ENCODE measurements at regions not wholly inside any gene's neighbourhood (a gene's known extent, or its start where the extent isn't known, plus 50 kb on each side); places are given as distances from the start of the nearest gene placed in this dataset.

DNA sequence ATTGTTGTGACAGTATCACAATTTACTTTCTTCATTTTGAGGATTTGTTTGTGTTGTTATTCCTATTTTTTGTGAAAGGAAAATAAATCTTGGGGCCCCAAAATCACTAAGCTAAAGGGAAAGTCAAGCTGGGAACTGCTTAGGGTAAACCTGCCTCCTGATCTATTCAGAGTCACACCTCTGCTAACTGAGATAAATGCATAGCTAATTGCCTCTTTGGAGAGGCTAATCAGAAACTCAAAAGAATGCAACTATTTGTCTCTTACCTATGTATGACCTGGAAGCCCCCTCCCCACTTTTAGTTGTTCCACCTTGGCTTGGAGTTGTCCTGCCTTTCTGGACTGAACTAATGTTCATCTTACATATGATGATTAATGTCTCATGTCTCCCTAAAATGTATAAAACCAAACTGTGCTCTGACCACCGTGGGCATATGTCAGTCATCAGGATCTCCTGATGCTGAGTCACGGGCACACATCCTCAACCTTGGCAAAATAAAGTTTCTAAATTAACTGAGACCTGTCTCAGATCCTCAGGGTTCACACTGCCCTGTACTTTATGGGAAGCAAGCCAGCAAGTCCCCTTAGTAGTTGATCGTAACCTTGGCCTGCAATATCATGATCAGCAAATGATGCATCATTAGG is 523.2 kb upstream of the GOLIM4 start:
- Histone ChIP-seq H3K4me3 (ENCODE audit: control insufficient read depth in 2 of 3, extremely low read depth in 1 of 3, insufficient read depth in 2 of 3, low read depth in 1 of 3, low read length in 3 of 3) (no peak overlapping the region), H3K27me3 (ENCODE audit: control insufficient read depth, extremely low read depth, insufficient read depth, low read length) (no peaks in the 10 kb centered on the region), H3K9me3 (ENCODE audit: control insufficient read depth, low read depth, low read length) (no peaks in the 10 kb centered on the region), H3K9ac (ENCODE audit: control insufficient read depth, extremely low read depth, insufficient read depth, low read length) (no peak overlapping the region), H3K4me2 (ENCODE audit: control insufficient read depth, extremely low read depth, insufficient read depth, low read depth, low read length) (no peak overlapping the region), H4K20me1 (ENCODE audit: control insufficient read depth, extremely low read depth, insufficient read depth, low read length) (no peaks in the 10 kb centered on the region), H2AFZ (ENCODE audit: control insufficient read depth, low read length) (no peak overlapping the region), H3K9me1 (ENCODE audit: control insufficient read depth, extremely low read depth, insufficient read depth, low read length) (no peaks in the 10 kb centered on the region), H3K4me1 (ENCODE audit: control insufficient read depth, extremely low read depth, insufficient read depth, low read length) (no peaks in the 10 kb centered on the region), H3K27ac (ENCODE audit: control insufficient read depth, insufficient read depth, low read length) (no peak overlapping the region), H3K79me2 (ENCODE audit: control insufficient read depth, insufficient read depth, low read length) (no peaks in the 10 kb centered on the region), H3K36me3 (ENCODE audit: control insufficient read depth in 2 of 2, extremely low read depth in 1 of 2, insufficient read depth in 2 of 2, low read length in 2 of 2) (no peaks in the 10 kb centered on the region)
- no peak for DNase-seq (ENCODE audit: low read depth, low spot score)
- FAIRE-seq: no peak
- dilution Hi-C loops (cut with MboI; ENCODE audit: extremely low pct_ligation_motif_present, low sequenced_read_pairs): no loop called here
- TF ChIP-seq EZH2 (IDR thresholded peaks at IDR 0.05; ENCODE audit: low read length): no peak
- TF ChIP-seq, protein P1, sequence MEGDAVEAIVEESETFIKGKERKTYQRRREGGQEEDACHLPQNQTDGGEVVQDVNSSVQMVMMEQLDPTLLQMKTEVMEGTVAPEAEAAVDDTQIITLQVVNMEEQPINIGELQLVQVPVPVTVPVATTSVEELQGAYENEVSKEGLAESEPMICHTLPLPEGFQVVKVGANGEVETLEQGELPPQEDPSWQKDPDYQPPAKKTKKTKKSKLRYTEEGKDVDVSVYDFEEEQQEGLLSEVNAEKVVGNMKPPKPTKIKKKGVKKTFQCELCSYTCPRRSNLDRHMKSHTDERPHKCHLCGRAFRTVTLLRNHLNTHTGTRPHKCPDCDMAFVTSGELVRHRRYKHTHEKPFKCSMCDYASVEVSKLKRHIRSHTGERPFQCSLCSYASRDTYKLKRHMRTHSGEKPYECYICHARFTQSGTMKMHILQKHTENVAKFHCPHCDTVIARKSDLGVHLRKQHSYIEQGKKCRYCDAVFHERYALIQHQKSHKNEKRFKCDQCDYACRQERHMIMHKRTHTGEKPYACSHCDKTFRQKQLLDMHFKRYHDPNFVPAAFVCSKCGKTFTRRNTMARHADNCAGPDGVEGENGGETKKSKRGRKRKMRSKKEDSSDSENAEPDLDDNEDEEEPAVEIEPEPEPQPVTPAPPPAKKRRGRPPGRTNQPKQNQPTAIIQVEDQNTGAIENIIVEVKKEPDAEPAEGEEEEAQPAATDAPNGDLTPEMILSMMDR (optimal IDR thresholded peaks at IDR 0.05 in 1 of 3, IDR thresholded peaks at IDR 0.05 in 1 of 3, conservative IDR thresholded peaks at IDR 0.05 in 1 of 3; ENCODE audit: extremely low read depth in 1 of 3, insufficient read depth in 2 of 3, low read length in 3 of 3): no peak

DNA sequence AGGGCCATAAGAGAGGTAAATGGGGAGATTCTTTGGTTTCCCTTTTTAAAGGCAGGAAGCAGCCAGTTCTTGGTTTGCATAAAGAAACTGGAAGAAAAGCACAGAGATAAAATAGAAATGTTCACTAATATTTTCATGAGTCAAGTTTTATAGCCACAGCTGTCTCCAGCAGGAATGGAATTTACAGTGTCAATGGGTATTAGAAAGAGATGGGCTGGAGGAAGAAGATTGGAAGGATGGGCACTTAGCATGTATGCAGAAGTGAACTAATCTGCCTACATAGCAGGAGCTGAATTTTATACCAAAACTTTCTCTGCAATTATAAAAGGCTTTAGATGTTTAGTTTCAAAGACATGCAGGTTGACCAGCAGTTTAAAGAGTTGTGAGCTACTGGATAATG is 521.9 kb upstream of the GOLIM4 start:
- no peak overlapping the region for H3K4me3 ChIP-seq (ENCODE audit: control insufficient read depth in 2 of 3, extremely low read depth in 1 of 3, insufficient read depth in 2 of 3, low read depth in 1 of 3, low read length in 3 of 3)
- H3K36me3 ChIP-seq (ENCODE audit: control insufficient read depth in 2 of 2, extremely low read depth in 1 of 2, insufficient read depth in 2 of 2, low read length in 2 of 2): no peaks in the 10 kb centered on the region
- H3K79me2 ChIP-seq (ENCODE audit: control insufficient read depth, insufficient read depth, low read length): no peaks in the 10 kb centered on the region
- no peak overlapping the region for H3K4me2 ChIP-seq (ENCODE audit: control insufficient read depth, extremely low read depth, insufficient read depth, low read depth, low read length)
- H2AFZ ChIP-seq (ENCODE audit: control insufficient read depth, low read length): no peak overlapping the region
- no peaks in the 10 kb centered on the region for H4K20me1 ChIP-seq (ENCODE audit: control insufficient read depth, extremely low read depth, insufficient read depth, low read length)
- DNase-seq (ENCODE audit: low read depth, low spot score) (no peak), FAIRE-seq (no peak)
- H3K9me3 ChIP-seq (ENCODE audit: control insufficient read depth, low read depth, low read length): no peaks in the 10 kb centered on the region
- dilution Hi-C loops (cut with MboI; ENCODE audit: extremely low pct_ligation_motif_present, low sequenced_read_pairs): no loop called here
- TF ChIP-seq EZH2 (IDR thresholded peaks at IDR 0.05; ENCODE audit: low read length): no peak
- TF ChIP-seq, protein P1 (optimal IDR thresholded peaks at IDR 0.05 in 1 of 3, IDR thresholded peaks at IDR 0.05 in 1 of 3, conservative IDR thresholded peaks at IDR 0.05 in 1 of 3; ENCODE audit: extremely low read depth in 1 of 3, insufficient read depth in 2 of 3, low read length in 3 of 3): no peak
- no peaks in the 10 kb centered on the region for H3K9me1 ChIP-seq (ENCODE audit: control insufficient read depth, extremely low read depth, insufficient read depth, low read length)
- no peaks in the 10 kb centered on the region for H3K4me1 ChIP-seq (ENCODE audit: control insufficient read depth, extremely low read depth, insufficient read depth, low read length)
- H3K27me3 ChIP-seq (ENCODE audit: control insufficient read depth, extremely low read depth, insufficient read depth, low read length): no peaks in the 10 kb centered on the region
- no peak overlapping the region for H3K9ac ChIP-seq (ENCODE audit: control insufficient read depth, extremely low read depth, insufficient read depth, low read length)
- H3K27ac ChIP-seq (ENCODE audit: control insufficient read depth, insufficient read depth, low read length): no peak overlapping the region

Measured in keratinocyte (primary cell).